ENCODE measurements at regions not wholly inside any gene's neighbourhood (a gene's known extent, or its start where the extent isn't known, plus 50 kb on each side); places are given as distances from the start of the nearest gene placed in this dataset.

DNA sequence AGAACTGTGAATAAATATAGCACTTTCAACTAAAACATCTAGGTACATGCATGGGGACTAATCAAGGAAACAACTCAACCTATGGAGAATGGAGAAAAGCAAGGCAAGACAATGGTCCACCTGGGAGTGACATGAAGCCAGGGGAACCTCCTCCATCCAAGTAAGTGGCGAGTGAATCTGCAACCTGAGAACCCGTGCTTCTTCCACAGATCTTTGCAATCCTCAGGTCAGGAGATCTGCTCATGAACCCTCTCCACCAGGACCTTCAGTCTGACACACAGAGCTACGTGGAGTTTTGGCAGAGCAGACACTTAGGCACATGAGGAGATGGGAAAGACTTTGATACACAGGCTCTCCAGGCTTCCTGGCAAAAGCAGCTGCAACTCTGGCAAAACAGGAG lies 58.8 kb upstream of the KHDRBS2 start:
- POLR2A ChIA-PET: no interaction called here
- CTCF ChIA-PET: no interaction called here

DNA sequence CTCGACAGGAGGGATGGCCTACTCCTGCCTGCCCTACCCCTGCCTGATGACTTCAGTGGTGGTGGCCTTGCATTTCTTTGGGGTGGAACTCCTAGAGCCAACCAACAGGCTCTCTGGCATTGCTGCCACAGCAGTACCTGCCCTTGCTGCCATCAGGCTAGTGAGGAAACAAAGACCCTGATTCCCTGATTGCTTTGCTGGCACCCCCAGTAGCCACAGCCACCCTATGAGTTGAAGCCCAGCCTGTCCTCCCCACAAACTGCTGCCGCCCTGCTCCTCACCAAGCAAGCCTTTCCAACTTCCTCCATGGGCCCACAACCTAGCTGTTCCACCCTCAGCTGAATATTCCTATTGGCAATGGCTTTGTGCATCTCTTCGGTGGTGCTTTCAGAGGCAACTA lies 52.5 kb upstream of the KHDRBS2 start:
- Histone ChIP-seq H3K9ac (ENCODE audit: low read length) (no peak overlapping the region), H3K27ac (ENCODE audit: low read depth, low read length) (no peak overlapping the region), H3K27me3 (ENCODE audit: insufficient read depth, low read length) (no peaks in the 10 kb centered on the region), H3K9me2 (ENCODE audit: insufficient read depth) (no peaks in the 10 kb centered on the region), H3K4me1 (ENCODE audit: control insufficient read depth in 1 of 2, insufficient read depth in 2 of 2, low read length in 2 of 2) (no peaks in the 10 kb centered on the region), H4K20me1 (ENCODE audit: insufficient read depth) (no peaks in the 10 kb centered on the region), H2AFZ (ENCODE audit: low read depth, low read length, poor library complexity, severe bottlenecking) (no peak overlapping the region), H3K4me2 (ENCODE audit: low read length) (no peak overlapping the region), H3K9me3 (ENCODE audit: control insufficient read depth in 1 of 2, insufficient read depth in 1 of 2, low read depth in 1 of 2, low read length in 2 of 2) (peaks cover 12 to 35% of the 10 kb centered on the region in 2 experiments; a peak in 2 of 4 replicates), H3K79me2 (ENCODE audit: insufficient read depth, low read length) (no peaks in the 10 kb centered on the region), H3K4me3 (replicated peaks in 1 of 2; ENCODE audit: low read depth in 1 of 2, low read length in 2 of 2) (no peak overlapping the region), H3K36me3 (ENCODE audit: control insufficient read depth in 1 of 2, insufficient read depth in 2 of 2, low read length in 2 of 2) (no peaks in the 10 kb centered on the region)
- ChIA-PET POLR2A (no interaction called here), CTCF (no interaction called here), RAD21 (ENCODE audit: low non-redundant PET in 1 of 2, low total read pairs in 2 of 2, uncharacterized antibody in 2 of 2, unreplicated experiment in 2 of 2) (no interaction called here)
- no TSS peak for BruUV-seq (replicated peaks)
- intact Hi-C loops (cut with micrococcal nuclease): no loop called here
- no peak for ATAC-seq
- no peak for DNase-seq (ENCODE audit: low read depth, low spot score)
- no peak for TF ChIP-seq ZNF274 (IDR thresholded peaks at IDR 0.05; ENCODE audit: low read depth, low read length)
- TF ChIP-seq CEBPB (IDR thresholded peaks at IDR 0.05; ENCODE audit: low read depth): no peak
- TF ChIP-seq ELF1 (IDR thresholded peaks at IDR 0.05; ENCODE audit: borderline replicate concordance, low read depth): no peak
- TF ChIP-seq, protein P1, sequence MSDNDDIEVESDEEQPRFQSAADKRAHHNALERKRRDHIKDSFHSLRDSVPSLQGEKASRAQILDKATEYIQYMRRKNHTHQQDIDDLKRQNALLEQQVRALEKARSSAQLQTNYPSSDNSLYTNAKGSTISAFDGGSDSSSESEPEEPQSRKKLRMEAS (IDR thresholded peaks at IDR 0.05): no peak
- TF ChIP-seq POLR2A (IDR thresholded peaks at IDR 0.05; ENCODE audit: borderline replicate concordance, extremely low read depth, insufficient read depth, insufficient read length): no peak
- no peak for TF ChIP-seq JUND (IDR thresholded peaks at IDR 0.05)
- TF ChIP-seq, protein P2, sequence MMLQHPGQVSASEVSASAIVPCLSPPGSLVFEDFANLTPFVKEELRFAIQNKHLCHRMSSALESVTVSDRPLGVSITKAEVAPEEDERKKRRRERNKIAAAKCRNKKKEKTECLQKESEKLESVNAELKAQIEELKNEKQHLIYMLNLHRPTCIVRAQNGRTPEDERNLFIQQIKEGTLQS (IDR thresholded peaks at IDR 0.05): no peak
- TF ChIP-seq, protein P3, sequence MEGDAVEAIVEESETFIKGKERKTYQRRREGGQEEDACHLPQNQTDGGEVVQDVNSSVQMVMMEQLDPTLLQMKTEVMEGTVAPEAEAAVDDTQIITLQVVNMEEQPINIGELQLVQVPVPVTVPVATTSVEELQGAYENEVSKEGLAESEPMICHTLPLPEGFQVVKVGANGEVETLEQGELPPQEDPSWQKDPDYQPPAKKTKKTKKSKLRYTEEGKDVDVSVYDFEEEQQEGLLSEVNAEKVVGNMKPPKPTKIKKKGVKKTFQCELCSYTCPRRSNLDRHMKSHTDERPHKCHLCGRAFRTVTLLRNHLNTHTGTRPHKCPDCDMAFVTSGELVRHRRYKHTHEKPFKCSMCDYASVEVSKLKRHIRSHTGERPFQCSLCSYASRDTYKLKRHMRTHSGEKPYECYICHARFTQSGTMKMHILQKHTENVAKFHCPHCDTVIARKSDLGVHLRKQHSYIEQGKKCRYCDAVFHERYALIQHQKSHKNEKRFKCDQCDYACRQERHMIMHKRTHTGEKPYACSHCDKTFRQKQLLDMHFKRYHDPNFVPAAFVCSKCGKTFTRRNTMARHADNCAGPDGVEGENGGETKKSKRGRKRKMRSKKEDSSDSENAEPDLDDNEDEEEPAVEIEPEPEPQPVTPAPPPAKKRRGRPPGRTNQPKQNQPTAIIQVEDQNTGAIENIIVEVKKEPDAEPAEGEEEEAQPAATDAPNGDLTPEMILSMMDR (IDR thresholded peaks at IDR 0.05 in 2 of 3, conservative IDR thresholded peaks at IDR 0.05 in 1 of 3; ENCODE audit: borderline replicate concordance in 1 of 3, insufficient read depth in 1 of 3, low read depth in 2 of 3, low read length in 2 of 3): no peak
- no peak for TF ChIP-seq POLR2AphosphoS5 (IDR thresholded peaks at IDR 0.05; ENCODE audit: low read depth, low read length)

More for the DNA sequence above, 58.8 kb upstream of the KHDRBS2 start:
- no peaks in the 10 kb centered on the region for H3K4me1 ChIP-seq (ENCODE audit: control insufficient read depth in 1 of 2, insufficient read depth in 2 of 2, low read length in 2 of 2)
- RAD21 ChIA-PET (ENCODE audit: low non-redundant PET in 1 of 2, low total read pairs in 2 of 2, uncharacterized antibody in 2 of 2, unreplicated experiment in 2 of 2): no interaction called here
- no peak overlapping the region for H3K4me2 ChIP-seq (ENCODE audit: low read length)
- ATAC-seq (no peak), DNase-seq (ENCODE audit: low read depth, low spot score) (no peak)
- H3K9ac ChIP-seq (ENCODE audit: low read length): no peak overlapping the region
- H3K9me3 ChIP-seq (ENCODE audit: control insufficient read depth in 1 of 2, insufficient read depth in 1 of 2, low read depth in 1 of 2, low read length in 2 of 2): peaks cover 6 to 26% of the 10 kb centered on the region in 2 experiments; a peak in 2 of 4 replicates
- H3K36me3 ChIP-seq (ENCODE audit: control insufficient read depth in 1 of 2, insufficient read depth in 2 of 2, low read length in 2 of 2): no peaks in the 10 kb centered on the region
- H3K4me3 ChIP-seq (replicated peaks in 1 of 2; ENCODE audit: low read depth in 1 of 2, low read length in 2 of 2): no peak overlapping the region
- BruUV-seq (replicated peaks): no TSS peak
- intact Hi-C loops (cut with micrococcal nuclease): no loop called here
- no peak overlapping the region for H3K27ac ChIP-seq (ENCODE audit: low read depth, low read length)
- H3K9me2 ChIP-seq (ENCODE audit: insufficient read depth): no peaks in the 10 kb centered on the region
- no peaks in the 10 kb centered on the region for H3K27me3 ChIP-seq (ENCODE audit: insufficient read depth, low read length)
- no peaks in the 10 kb centered on the region for H4K20me1 ChIP-seq (ENCODE audit: insufficient read depth)
- H2AFZ ChIP-seq (ENCODE audit: low read depth, low read length, poor library complexity, severe bottlenecking): no peak overlapping the region
- H3K79me2 ChIP-seq (ENCODE audit: insufficient read depth, low read length): no peaks in the 10 kb centered on the region
- TF ChIP-seq EZH2phosphoT487 (IDR thresholded peaks at IDR 0.05; ENCODE audit: borderline replicate concordance): no peak
- TF ChIP-seq, protein P3 (IDR thresholded peaks at IDR 0.05 in 2 of 3, conservative IDR thresholded peaks at IDR 0.05 in 1 of 3; ENCODE audit: borderline replicate concordance in 1 of 3, insufficient read depth in 1 of 3, low read depth in 2 of 3, low read length in 2 of 3): no peak
- no peak for TF ChIP-seq TCF7L2 (IDR thresholded peaks at IDR 0.05; ENCODE audit: borderline replicate concordance, extremely low read depth, insufficient read depth, insufficient read length)
- TF ChIP-seq, protein P2 (IDR thresholded peaks at IDR 0.05): no peak
- TF ChIP-seq ELF1 (IDR thresholded peaks at IDR 0.05; ENCODE audit: borderline replicate concordance, low read depth): no peak
- TF ChIP-seq YY1 (IDR thresholded peaks at IDR 0.05; ENCODE audit: extremely low read depth, insufficient replicate concordance, low read depth, low read length): no peak
- no peak for TF ChIP-seq FOSL1 (IDR thresholded peaks at IDR 0.05; ENCODE audit: low read depth)
- TF ChIP-seq POLR2A (IDR thresholded peaks at IDR 0.05; ENCODE audit: borderline replicate concordance, extremely low read depth, insufficient read depth, insufficient read length): no peak
